ENCODE measurements at regions not wholly inside any gene's neighbourhood (a gene's known extent, or its start where the extent isn't known, plus 50 kb on each side); places are given as distances from the start of the nearest gene placed in this dataset.

- peak; percentile 19 for DNase-seq (ENCODE audit: low read depth, low spot score)
- TF ChIP-seq CTCF (IDR thresholded peaks at IDR 0.05; ENCODE audit: low read depth, low read length) = no peak
- in situ Hi-C loops (cut with HindIII; ENCODE audit: low sequenced_read_pairs) = no loop called here
- no peak overlapping the region for H3K4me3 ChIP-seq (ENCODE audit: low read depth, low read length)
These were observed 56.1 kb upstream of the STK24 start for GRCh38 chr13:98632961-98633360.

GRCh38 chr13:98629055-98629454 is 52.1 kb upstream of the STK24 start:
- no peak for DNase-seq (ENCODE audit: low read depth, low spot score)
- no peak for TF ChIP-seq CTCF (IDR thresholded peaks at IDR 0.05; ENCODE audit: low read depth, low read length)
- no peak overlapping the region for H3K4me3 ChIP-seq (ENCODE audit: low read depth, low read length)
- in situ Hi-C loops (cut with HindIII; ENCODE audit: low sequenced_read_pairs) = no loop called here

Measured in astrocyte of the spinal cord (primary cell).